Ureter (tissue), 1 donor: ENCODE measurements at regions not wholly inside any gene's neighbourhood (a gene's known extent, or its start where the extent isn't known, plus 50 kb on each side); places are given as distances from the start of the nearest gene placed in this dataset.

Experiments
- DNase-seq: peaks from one replicate; pipeline ENCODE4 v3.0.0-alpha.2; 2020; ENCODE audit warnings: low spot score
- donor health status: DM: yes; HTN: yes; CAD: no.

GRCh38 chr3:117126946-117127546, 417.5 kb downstream of the TUSC7 start:
- DNase-seq = no peak

GRCh38 chr3:117128133-117128532, 418.6 kb downstream of the TUSC7 start:
- no peak for DNase-seq

GRCh38 chr3:117128872-117129271, 419.3 kb downstream of the TUSC7 start:
- DNase-seq = no peak

- no peak for DNase-seq
Observed at GRCh38 chr3:117129516-117129915, 419.9 kb downstream of the TUSC7 start.

- no peak for DNase-seq
Observed at GRCh38 chr3:117130222-117130621, 420.6 kb downstream of the TUSC7 start.

GRCh38 chr3:117131259-117131658, 421.7 kb downstream of the TUSC7 start:
- DNase-seq = no peak

- no peak for DNase-seq
Observed at GRCh38 chr3:117133066-117133465, 423.5 kb downstream of the TUSC7 start.

DNA sequence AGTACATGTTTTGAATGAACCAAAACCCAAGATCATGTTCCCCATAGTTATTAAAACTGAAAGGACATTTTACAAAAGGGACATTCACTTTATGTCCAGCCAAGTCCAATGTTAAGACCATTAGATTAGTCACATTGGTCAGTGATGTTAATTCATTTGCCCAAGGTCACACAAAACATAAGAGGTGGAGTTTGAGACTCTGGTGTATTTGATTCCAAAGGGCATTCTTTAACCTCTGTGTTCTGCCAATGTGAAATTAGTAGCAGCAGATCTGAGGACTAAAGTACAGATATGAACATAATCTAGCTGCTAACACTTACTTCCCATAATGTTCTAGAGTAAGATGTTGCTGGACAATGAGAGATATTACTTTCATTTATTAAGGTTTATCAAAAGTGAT, 425.6 kb downstream of the TUSC7 start:
- DNase-seq = no peak

- DNase-seq = no peak
Observed at GRCh38 chr3:117136003-117136402, 426.4 kb downstream of the TUSC7 start.

DNA sequence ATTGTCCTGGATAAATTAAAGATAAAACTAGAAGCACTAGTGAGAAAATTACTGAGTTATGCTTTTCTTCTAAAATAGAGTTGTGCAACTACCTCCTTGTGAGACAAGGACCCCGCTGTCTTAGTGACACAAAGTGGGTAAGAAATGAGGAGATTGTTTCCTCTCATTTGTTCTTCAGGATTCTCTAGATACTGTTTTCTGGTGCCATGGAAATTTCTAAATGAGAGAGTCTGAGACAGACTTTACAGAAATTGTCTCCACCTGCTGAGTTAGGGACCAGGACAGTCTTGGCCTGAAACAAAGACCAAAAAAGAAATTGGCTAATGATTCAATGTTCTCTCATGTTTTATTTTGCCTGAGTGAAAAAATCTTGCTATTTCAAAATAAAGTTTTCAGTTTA, 427.5 kb downstream of the TUSC7 start:
- no peak for DNase-seq

DNA sequence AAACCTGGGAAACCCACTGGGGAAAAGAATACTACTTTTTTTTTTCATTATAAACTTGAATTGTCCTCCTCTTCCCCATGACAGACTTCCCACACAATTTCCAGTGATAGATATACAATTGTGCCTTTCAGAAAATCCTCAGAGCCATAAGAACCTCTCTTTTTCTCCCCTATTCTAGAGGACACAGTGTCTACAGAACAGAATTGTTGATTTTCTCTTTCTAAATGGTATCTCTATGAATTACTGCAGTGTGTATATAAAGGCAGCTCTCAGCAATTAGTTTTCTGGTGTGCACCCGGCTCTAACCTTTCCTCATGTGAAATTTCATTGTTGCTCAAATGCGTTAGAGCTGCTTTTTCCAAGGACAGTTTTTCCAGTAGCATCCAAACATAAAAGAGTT, 430.1 kb downstream of the TUSC7 start:
- no peak for DNase-seq

- no peak for DNase-seq
Observed at GRCh38 chr3:117141812-117142211, 432.2 kb downstream of the TUSC7 start.

DNA sequence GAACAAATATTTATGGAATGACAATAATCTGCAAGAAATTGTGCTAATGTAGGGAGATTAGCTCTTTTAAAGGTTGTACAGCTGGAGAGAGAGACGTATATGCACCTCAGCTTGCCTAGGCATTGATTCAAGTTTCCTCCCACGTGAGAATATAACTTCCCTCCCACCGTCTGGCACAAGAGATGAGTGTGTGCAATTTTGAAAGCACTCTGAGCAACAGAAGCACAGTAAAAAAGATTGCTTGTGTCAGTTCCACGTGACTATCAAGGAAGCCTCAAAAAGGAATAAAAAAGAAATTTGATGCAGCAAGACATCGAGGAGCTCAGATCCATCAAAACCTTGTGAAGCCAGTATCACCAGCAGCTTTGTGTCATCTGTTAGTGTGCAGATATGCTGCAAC, 435.3 kb downstream of the TUSC7 start:
- no peak for DNase-seq

GRCh38 chr3:117145677-117146076, 436.1 kb downstream of the TUSC7 start:
- no peak for DNase-seq

- DNase-seq = no peak
Observed at GRCh38 chr3:117146571-117146970, 437.0 kb downstream of the TUSC7 start.

DNA sequence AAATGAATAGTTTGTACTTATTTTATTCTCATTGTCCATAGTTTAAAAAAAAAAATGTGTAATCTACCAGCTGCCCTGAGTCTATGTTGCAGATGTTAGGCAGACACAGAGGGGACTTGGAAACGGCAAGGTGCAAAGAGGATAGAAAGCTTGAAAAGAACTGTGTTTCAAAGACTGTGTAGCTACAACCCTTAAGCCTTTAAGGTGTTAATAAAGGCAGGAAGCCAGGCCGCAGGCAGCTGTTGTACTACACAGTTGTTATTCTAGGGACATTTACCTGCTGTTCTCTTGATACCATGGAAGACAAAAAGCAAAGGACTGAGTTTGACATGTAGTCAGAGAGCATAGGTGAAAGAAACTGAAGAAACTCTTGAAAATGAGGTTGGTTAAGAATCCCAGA, 440.0 kb downstream of the TUSC7 start:
- DNase-seq = no peak

- DNase-seq = no peak
Observed at GRCh38 chr3:117150628-117151027, 441.0 kb downstream of the TUSC7 start.

GRCh38 chr3:117160176-117160575, 450.6 kb downstream of the TUSC7 start:
- DNase-seq = no peak

DNA sequence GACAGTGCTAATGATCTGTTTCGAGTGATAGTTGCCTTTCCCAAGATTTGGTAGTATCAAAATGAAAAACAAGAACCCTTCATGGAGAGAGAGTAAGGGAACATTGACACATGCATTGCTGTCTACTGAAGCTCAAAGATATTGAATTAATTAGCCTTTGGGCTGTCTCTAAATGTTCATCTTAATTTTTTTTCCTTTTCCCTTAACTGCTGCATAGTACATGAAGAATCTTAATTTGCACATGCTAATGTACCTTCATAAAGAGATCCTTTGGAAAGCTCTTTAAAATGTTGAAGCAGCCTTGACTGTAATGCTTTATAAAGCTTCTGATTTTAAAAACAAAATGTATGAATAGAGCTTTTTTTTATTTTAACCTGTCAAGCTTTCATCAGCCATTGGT, 452.2 kb downstream of the TUSC7 start:
- DNase-seq = no peak

DNA sequence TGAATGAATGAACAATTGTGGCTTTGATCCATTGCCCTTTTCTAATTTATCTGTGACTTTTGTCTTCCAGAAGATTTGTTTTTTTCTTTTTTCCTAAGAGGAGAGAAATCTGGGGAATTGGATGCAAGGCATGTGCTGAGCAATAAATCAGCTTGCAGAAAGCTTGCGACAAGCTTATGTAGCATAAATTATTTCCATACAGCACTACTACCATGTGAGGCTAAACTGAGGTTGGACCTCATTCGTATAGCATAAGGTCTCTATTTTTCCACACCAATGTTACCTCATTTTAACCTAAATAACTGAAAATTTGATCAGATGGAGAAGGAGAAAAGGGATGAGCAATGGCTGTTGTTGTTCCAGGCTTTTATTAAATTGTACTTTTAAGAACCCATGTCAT, 455.6 kb downstream of the TUSC7 start:
- no peak for DNase-seq

DNA sequence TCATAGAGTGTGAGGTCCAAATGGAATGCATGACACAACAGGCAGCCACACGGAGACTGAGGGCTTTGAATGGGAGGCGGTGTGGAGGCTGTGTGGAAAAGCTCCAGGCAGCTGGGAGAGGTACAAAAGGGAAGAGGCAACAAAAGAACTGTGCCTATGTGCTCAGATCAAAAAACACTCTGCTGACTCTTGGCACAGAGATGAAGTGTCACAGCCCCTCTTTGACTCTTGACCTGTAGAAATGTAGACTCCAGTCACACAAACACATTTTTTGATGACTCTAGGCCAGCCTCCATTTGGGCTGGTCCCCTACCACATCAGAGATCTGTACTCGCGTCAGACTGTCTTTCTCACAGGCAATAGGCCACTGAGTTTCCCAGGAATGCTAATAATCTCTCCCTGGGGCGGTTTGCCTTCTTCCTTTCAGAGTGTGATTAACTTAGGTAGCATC, 456.0 kb downstream of the TUSC7 start:
- no peak for DNase-seq

DNA sequence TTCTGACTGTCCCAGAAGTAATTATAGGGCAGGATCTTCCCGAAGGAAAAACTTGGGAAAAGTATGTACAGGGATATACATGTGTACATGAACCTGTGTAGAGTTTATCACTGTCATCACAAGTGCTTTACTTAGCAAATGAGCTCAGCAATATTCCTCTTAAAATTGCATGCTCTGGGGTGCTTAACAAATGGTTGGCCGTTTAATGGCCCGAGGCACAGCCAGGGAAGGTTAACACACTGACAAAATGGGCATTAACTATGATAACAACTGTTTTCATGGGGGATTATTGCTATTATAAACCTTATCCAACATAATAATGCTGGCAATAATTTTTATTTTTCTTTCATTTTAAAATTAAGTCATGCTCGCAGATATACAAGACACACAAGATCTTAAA, 459.3 kb downstream of the TUSC7 start:
- DNase-seq = no peak

- DNase-seq = no peak
Observed at GRCh38 chr3:117170094-117170493, 460.5 kb downstream of the TUSC7 start.

- no peak for DNase-seq
Observed at GRCh38 chr3:117171124-117171523, 461.5 kb downstream of the TUSC7 start.
